K562 (cell line): ENCODE measurements at regions not wholly inside any gene's neighbourhood (a gene's known extent, or its start where the extent isn't known, plus 50 kb on each side); places are given as distances from the start of the nearest gene placed in this dataset.

ENCODE experiments used
- CHD2 ChIP-seq: IDR thresholded peaks from 2 replicates; pipeline ENCODE4 v1.6.1; 2011; ENCODE audit warnings: low read depth, low read length
- EGR1 ChIP-seq: fragments of 450-650 bp; conservative IDR thresholded peaks from 2 replicates; pipeline ENCODE4 v1.6.1; 2017; ENCODE audit warnings: mild to moderate bottlenecking
- EZH2 ChIP-seq: IDR thresholded peaks from 2 replicates; pipeline ENCODE4 v1.6.1; 2012; ENCODE audit warnings: low read depth, mild to moderate bottlenecking, inconsistent platforms, low read length, borderline replicate concordance
- GABPA ChIP-seq: fragments of 200-800 bp; sonication (Bioruptor generic); conservative IDR thresholded peaks from 2 replicates; pipeline ENCODE4 v1.6.1; 2016; ENCODE audit warnings: low read depth, missing genetic modification characterization, missing compliant biosample characterization
- KDM4B ChIP-seq, 2 experiments: fragments of 450-650 bp in 1 of 2; sonication (generic) in 1 of 2; IDR thresholded peaks; 2 replicates each; pipeline ENCODE4 v1.6.1; 2016 to 2017; ENCODE audit warnings: borderline replicate concordance in 2 of 2, antibody characterized with exemption in 1 of 2, low read depth in 1 of 2, mild to moderate bottlenecking in 1 of 2
- PHF8 ChIP-seq: fragments of 200-600 bp; sonication (generic); IDR thresholded peaks from 2 replicates; pipeline ENCODE4 v1.6.1; 2012; ENCODE audit warnings: mixed run types, mild to moderate bottlenecking, inconsistent platforms, low read length, moderate library complexity, borderline replicate concordance
- RAD21 ChIP-seq, 2 experiments: fragments of 250-450 bp in 1 of 2; fragments of 450-650 bp in 1 of 2; sonication (Bioruptor Pico) in 1 of 2; formaldehyde crosslinking in 1 of 2; IDR thresholded peaks in 1 of 2; conservative IDR thresholded peaks in 1 of 2; 2 replicates each; pipeline versions ENCODE4 v1.4.0 to v1.8.0; 2020 to 2022; ENCODE audit warnings: mild to moderate bottlenecking in 2 of 2, moderate library complexity in 1 of 2
- ZNF146 ChIP-seq: IDR thresholded peaks from one replicate; pipeline ENCODE4 v1.6.1; 2018; ENCODE audit warnings: missing compliant biosample characterization; ENCODE audit not compliant: unreplicated experiment
- TF ChIP-seq, protein P1 (sequence below): conservative IDR thresholded peaks from 2 replicates; pipeline ENCODE4 v1.6.1; 2011; ENCODE audit warnings: low read depth, mild to moderate bottlenecking, low read length; ENCODE audit not compliant: control insufficient read depth
- TF ChIP-seq, protein P2 (sequence below), 2 experiments: fragments of 450-650 bp; IDR thresholded peaks; 2 replicates each; pipeline ENCODE4 v1.6.1; 2016; ENCODE audit warnings: mild to moderate bottlenecking in 2 of 2, borderline replicate concordance in 1 of 2, low read depth in 1 of 2, moderate library complexity in 1 of 2
- TF ChIP-seq, protein P3 (sequence below), 3 experiments: IDR thresholded peaks in 2 of 3; conservative IDR thresholded peaks in 1 of 3; 2 replicates each; pipeline ENCODE4 v1.5.1; 2011 to 2012; ENCODE audit warnings: low read length in 3 of 3, mild to moderate bottlenecking in 3 of 3, control low read depth in 2 of 3, improper control_type of control experiment in 1 of 3, inconsistent platforms in 1 of 3, low read depth in 1 of 3, mixed read lengths in 1 of 3, moderate library complexity in 1 of 3; ENCODE audit not compliant: insufficient read depth in 2 of 3
- TF ChIP-seq, protein P4 (sequence below): fragments of 450-650 bp; IDR thresholded peaks from 2 replicates; pipeline ENCODE4 v1.6.1; 2018; ENCODE audit warnings: mild to moderate bottlenecking, low read depth; ENCODE audit not compliant: partially characterized antibody

DNA sequence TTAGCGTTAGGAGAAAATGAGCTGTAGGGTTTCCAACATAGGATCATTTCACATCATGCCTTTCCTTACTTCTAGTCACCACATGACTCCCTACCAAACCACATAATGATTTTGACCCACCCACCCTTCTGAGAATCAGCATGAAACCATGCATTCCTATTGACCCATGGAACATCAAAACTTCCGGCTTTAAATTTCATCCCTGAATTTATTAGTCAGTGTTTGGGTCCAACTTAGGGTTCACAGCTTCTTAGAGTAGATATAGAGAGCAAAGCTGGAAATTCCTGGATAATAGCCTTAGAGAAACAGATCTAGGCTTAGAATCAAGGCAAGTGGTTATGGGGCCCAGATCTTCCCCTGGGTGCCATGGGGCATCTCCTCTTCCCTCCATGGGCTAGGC lies 162.6 kb downstream of the TOX3 start:
- TF ChIP-seq GABPA (no peak), PHF8 (no peak), KDM4B (IDR thresholded peaks at IDR 0.05; ENCODE audit: borderline replicate concordance in 2 of 2, low read depth in 1 of 2) (no peak), EZH2 (no peak), RAD21 (CRISPR knock-in tag; conservative IDR thresholded peaks at IDR 0.05 in 1 of 2, IDR thresholded peaks at IDR 0.05 in 1 of 2) (no peak), CHD2 (no peak), ZNF146 (CRISPR knock-in tag) (no peak), EGR1 (no peak)
- TF ChIP-seq, protein P1, sequence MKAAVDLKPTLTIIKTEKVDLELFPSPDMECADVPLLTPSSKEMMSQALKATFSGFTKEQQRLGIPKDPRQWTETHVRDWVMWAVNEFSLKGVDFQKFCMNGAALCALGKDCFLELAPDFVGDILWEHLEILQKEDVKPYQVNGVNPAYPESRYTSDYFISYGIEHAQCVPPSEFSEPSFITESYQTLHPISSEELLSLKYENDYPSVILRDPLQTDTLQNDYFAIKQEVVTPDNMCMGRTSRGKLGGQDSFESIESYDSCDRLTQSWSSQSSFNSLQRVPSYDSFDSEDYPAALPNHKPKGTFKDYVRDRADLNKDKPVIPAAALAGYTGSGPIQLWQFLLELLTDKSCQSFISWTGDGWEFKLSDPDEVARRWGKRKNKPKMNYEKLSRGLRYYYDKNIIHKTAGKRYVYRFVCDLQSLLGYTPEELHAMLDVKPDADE, result no peak
- TF ChIP-seq, protein P2, sequence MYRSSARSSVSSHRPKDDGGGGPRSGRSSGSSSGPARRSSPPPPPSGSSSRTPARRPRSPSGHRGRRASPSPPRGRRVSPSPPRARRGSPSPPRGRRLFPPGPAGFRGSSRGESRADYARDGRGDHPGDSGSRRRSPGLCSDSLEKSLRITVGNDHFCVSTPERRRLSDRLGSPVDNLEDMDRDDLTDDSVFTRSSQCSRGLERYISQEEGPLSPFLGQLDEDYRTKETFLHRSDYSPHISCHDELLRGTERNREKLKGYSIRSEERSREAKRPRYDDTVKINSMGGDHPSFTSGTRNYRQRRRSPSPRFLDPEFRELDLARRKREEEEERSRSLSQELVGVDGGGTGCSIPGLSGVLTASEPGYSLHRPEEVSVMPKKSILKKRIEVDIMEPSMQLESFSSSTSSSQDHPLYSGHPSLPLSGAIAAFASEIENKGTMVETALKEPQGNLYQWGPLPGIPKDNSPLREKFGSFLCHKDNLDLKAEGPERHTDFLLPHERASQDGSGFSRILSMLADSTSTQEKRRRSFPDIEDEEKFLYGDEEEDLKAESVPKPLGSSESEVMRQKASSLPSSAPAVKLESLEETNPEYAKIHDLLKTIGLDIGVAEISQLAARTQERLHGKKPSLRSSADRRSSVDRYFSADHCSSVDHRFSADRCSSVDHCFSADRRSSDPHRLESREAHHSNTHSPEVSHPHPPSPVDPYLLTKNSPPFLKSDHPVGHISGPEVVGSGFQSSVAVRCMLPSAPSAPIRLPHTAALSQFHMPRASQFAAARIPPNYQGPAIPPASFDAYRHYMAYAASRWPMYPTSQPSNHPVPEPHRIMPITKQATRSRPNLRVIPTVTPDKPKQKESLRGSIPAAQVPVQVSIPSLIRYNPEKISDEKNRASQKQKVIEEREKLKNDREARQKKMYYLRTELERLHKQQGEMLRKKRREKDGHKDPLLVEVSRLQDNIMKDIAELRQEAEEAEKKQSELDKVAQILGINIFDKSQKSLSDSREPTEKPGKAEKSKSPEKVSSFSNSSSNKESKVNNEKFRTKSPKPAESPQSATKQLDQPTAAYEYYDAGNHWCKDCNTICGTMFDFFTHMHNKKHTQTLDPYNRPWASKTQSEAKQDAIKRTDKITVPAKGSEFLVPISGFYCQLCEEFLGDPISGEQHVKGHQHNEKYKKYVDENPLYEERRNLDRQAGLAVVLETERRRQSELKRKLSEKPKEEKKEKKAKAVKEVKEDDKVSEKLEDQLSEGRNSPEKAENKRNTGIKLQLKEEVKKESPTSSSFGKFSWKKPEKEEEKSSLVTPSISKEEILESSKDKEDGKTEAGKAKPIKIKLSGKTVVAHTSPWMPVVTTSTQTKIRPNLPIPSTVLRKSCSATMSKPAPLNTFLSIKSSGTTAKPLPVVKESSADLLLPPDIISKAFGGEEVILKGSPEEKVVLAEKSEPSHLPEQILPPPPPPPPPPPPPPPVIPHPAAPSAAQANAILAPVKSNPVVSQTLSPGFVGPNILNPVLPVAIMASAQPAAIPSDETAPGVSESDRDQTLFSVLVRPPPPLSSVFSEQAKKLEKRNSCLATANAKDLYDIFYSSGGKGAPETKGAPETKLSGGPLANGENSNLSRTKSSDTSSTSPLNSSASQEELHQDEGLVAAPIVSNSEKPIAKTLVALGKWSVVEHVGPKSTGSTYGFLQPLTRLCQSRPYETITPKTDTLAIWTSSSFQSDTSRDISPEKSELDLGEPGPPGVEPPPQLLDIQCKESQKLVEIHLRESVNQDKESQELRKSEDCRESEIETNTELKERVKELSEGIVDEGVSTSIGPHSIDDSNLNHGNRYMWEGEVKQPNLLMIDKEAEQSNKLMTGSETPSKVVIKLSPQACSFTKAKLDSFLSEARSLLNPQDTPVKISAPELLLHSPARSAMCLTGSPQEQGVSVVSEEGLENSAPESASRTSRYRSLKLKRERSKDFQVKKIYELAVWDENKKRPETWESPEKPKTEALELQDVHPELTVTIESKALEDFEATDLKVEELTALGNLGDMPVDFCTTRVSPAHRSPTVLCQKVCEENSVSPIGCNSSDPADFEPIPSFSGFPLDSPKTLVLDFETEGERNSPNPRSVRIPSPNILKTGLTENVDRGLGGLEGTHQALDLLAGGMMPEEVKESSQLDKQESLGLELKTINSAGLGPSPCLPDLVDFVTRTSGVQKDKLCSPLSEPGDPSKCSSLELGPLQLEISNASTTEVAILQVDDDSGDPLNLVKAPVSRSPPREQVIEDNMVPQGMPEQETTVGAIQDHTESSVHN (IDR thresholded peaks at IDR 0.05; ENCODE audit: borderline replicate concordance in 1 of 2, low read depth in 1 of 2), result no peak
- TF ChIP-seq, protein P3, sequence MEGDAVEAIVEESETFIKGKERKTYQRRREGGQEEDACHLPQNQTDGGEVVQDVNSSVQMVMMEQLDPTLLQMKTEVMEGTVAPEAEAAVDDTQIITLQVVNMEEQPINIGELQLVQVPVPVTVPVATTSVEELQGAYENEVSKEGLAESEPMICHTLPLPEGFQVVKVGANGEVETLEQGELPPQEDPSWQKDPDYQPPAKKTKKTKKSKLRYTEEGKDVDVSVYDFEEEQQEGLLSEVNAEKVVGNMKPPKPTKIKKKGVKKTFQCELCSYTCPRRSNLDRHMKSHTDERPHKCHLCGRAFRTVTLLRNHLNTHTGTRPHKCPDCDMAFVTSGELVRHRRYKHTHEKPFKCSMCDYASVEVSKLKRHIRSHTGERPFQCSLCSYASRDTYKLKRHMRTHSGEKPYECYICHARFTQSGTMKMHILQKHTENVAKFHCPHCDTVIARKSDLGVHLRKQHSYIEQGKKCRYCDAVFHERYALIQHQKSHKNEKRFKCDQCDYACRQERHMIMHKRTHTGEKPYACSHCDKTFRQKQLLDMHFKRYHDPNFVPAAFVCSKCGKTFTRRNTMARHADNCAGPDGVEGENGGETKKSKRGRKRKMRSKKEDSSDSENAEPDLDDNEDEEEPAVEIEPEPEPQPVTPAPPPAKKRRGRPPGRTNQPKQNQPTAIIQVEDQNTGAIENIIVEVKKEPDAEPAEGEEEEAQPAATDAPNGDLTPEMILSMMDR (IDR thresholded peaks at IDR 0.05 in 2 of 3, conservative IDR thresholded peaks at IDR 0.05 in 1 of 3; ENCODE audit: insufficient read depth in 2 of 3, low read depth in 1 of 3, low read length in 3 of 3), result no peak
- TF ChIP-seq, protein P4, sequence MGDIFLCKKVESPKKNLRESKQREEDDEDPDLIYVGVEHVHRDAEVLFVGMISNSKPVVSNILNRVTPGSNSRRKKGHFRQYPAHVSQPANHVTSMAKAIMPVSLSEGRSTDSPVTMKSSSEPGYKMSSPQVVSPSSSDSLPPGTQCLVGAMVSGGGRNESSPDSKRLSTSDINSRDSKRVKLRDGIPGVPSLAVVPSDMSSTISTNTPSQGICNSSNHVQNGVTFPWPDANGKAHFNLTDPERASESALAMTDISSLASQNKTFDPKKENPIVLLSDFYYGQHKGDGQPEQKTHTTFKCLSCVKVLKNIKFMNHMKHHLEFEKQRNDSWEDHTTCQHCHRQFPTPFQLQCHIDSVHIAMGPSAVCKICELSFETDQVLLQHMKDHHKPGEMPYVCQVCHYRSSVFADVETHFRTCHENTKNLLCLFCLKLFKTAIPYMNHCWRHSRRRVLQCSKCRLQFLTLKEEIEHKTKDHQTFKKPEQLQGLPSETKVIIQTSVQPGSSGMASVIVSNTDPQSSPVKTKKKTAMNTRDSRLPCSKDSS, result no peak
